ENCODE measurements at regions not wholly inside any gene's neighbourhood (a gene's known extent, or its start where the extent isn't known, plus 50 kb on each side); places are given as distances from the start of the nearest gene placed in this dataset.

- H3K4me3 ChIP-seq, result no peak overlapping the region
- intact Hi-C loops (cut with DNase I), result no loop called here
- no peaks in the 10 kb centered on the region for H3K27me3 ChIP-seq
- no peak overlapping the region for H3K27ac ChIP-seq
- TF ChIP-seq, protein P1, sequence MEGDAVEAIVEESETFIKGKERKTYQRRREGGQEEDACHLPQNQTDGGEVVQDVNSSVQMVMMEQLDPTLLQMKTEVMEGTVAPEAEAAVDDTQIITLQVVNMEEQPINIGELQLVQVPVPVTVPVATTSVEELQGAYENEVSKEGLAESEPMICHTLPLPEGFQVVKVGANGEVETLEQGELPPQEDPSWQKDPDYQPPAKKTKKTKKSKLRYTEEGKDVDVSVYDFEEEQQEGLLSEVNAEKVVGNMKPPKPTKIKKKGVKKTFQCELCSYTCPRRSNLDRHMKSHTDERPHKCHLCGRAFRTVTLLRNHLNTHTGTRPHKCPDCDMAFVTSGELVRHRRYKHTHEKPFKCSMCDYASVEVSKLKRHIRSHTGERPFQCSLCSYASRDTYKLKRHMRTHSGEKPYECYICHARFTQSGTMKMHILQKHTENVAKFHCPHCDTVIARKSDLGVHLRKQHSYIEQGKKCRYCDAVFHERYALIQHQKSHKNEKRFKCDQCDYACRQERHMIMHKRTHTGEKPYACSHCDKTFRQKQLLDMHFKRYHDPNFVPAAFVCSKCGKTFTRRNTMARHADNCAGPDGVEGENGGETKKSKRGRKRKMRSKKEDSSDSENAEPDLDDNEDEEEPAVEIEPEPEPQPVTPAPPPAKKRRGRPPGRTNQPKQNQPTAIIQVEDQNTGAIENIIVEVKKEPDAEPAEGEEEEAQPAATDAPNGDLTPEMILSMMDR (IDR thresholded peaks at IDR 0.05), result no peak
- no peaks in the 10 kb centered on the region for H3K4me1 ChIP-seq
- DNase-seq (ENCODE audit: low spot score in 2 of 2), result no peak
- H3K9me3 ChIP-seq, result no peaks in the 10 kb centered on the region
- H3K36me3 ChIP-seq, result no peaks in the 10 kb centered on the region
Measured at GRCh38 chr6:134550604-134551003, 232.7 kb upstream of the SGK1 start.

GRCh38 chr6:134549854-134550253 is 231.9 kb upstream of the SGK1 start:
- Histone ChIP-seq H3K4me3 (no peak overlapping the region), H3K27me3 (no peaks in the 10 kb centered on the region), H3K36me3 (no peaks in the 10 kb centered on the region), H3K9me3 (no peaks in the 10 kb centered on the region), H3K4me1 (no peaks in the 10 kb centered on the region), H3K27ac (no peak overlapping the region)
- intact Hi-C loops (cut with DNase I), result no loop called here
- no peak for DNase-seq (ENCODE audit: low spot score in 2 of 2)
- TF ChIP-seq, protein P1 (IDR thresholded peaks at IDR 0.05), result no peak

DNA sequence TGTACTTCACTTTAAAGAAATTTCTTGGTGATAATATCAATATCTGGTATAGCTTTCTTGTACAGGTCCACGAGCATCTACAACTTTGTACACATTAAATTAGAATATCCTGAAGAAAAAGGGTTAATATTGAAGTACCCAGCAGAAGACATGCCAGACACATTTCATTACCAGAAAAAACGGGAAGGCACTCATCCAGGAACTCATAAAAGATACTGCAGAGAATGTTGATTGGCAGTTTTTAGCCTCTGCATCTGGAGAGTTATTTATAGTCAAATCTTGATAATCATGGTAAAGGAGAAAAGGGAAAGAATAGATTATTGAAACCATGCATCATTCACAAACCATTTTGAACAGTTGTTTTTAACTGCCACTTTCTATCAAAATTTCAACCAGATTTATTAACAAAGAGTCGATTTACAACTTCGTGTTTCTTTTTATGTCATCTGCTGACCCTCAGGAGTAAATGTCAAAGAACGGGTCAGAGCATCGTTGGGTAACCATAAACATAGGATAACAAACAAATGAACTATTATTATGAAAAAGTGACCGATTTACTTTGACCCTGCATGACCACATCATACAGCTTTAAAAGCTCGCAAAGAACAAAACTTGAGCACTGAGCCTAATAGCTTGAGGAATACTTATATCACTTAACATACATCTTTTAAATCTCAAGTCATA is 229.2 kb upstream of the SGK1 start:
- H3K4me3 ChIP-seq, result no peak overlapping the region
- H3K27me3 ChIP-seq, result no peaks in the 10 kb centered on the region
- no peaks in the 10 kb centered on the region for H3K4me1 ChIP-seq
- DNase-seq (ENCODE audit: low spot score in 2 of 2), result no peak
- H3K36me3 ChIP-seq, result no peaks in the 10 kb centered on the region
- H3K27ac ChIP-seq, result no peak overlapping the region
- TF ChIP-seq, protein P1 (IDR thresholded peaks at IDR 0.05), result no peak
- intact Hi-C loops (cut with DNase I), result no loop called here
- no peaks in the 10 kb centered on the region for H3K9me3 ChIP-seq

DNA sequence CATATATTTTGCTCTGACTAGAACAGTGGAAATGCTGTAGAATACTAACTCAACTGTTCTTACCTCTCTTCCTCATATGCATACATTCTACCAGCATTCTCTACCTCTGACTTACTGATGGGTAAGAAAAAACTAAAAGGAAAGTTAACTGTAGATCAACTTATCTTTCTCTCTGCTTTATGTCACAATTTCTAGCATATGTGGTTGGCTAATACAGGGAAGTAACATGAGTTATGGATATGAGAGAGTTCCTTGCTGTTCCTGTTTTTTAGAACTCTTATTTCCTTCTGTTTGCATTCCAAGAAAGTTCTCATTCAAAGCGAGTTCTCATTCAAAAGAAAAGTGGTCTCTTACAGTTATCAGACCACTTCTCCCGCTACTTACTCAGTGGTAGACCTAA is 226.8 kb upstream of the SGK1 start:
- intact Hi-C loops (cut with DNase I), result no loop called here
- H3K9me3 ChIP-seq, result no peaks in the 10 kb centered on the region
- H3K4me3 ChIP-seq, result no peak overlapping the region
- H3K36me3 ChIP-seq, result no peaks in the 10 kb centered on the region
- H3K4me1 ChIP-seq, result no peaks in the 10 kb centered on the region
- no peak for DNase-seq (ENCODE audit: low spot score in 2 of 2)
- TF ChIP-seq, protein P1 (IDR thresholded peaks at IDR 0.05), result no peak
- no peaks in the 10 kb centered on the region for H3K27me3 ChIP-seq
- no peak overlapping the region for H3K27ac ChIP-seq

- no peak for DNase-seq (ENCODE audit: low spot score in 2 of 2)
- no peaks in the 10 kb centered on the region for H3K27me3 ChIP-seq
- no peaks in the 10 kb centered on the region for H3K36me3 ChIP-seq
- TF ChIP-seq, protein P1 (IDR thresholded peaks at IDR 0.05), result no peak
- no peaks in the 10 kb centered on the region for H3K4me1 ChIP-seq
- H3K9me3 ChIP-seq, result no peaks in the 10 kb centered on the region
- intact Hi-C loops (cut with DNase I), result no loop called here
- H3K27ac ChIP-seq, result no peak overlapping the region
- H3K4me3 ChIP-seq, result no peak overlapping the region
Measured at GRCh38 chr6:134543128-134543527, 225.2 kb upstream of the SGK1 start.

DNA sequence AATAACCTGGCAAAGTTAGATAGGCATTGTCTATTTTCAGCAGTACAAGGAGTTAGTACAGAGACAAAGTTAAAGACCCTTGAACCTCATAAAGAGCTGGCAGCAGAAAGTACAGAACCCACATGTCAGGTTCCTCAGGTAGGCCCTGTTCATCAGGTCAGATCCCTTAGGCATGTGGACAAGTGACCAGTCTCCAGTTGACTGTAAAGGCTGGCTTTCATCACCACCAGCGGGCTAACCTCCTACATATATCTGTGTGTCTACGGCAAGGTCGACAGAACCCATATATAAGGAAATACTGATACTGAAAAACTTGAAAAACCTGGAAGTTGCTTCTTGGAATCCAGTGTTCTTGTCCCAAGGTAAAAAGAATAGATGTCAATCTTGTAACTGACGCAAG is 223.1 kb upstream of the SGK1 start:
- Histone ChIP-seq H3K27me3 (no peaks in the 10 kb centered on the region), H3K4me1 (no peaks in the 10 kb centered on the region), H3K27ac (no peak overlapping the region), H3K36me3 (no peaks in the 10 kb centered on the region), H3K4me3 (no peak overlapping the region), H3K9me3 (no peaks in the 10 kb centered on the region)
- intact Hi-C loops (cut with DNase I), result no loop called here
- TF ChIP-seq, protein P1 (IDR thresholded peaks at IDR 0.05), result no peak
- DNase-seq (ENCODE audit: low spot score in 2 of 2), result no peak

Measured in ascending aorta (tissue), 2 donors.